Right renal pelvis (tissue), 4 donors: ENCODE measurements at regions not wholly inside any gene's neighbourhood (a gene's known extent, or its start where the extent isn't known, plus 50 kb on each side); places are given as distances from the start of the nearest gene placed in this dataset.
"Not testable (repeated sequence)": the region's sequence is repeated elsewhere in the genome, so short reads cannot be mapped to it uniquely, and the experiment has no call there.

Experiments used
- DNase-seq, 4 donors: peaks; one replicate each; pipeline ENCODE4 v3.0.0-alpha.2; 2013; ENCODE audit warnings: low read depth in 4 of 4, low spot score in 3 of 4, missing footprints in 1 of 4

GRCh38 chr16:76964464-76965154 lies 226.4 kb upstream of the MON1B start:
- no peak for DNase-seq

GRCh38 chr16:76970087-76970744 lies 220.8 kb upstream of the MON1B start:
- DNase-seq = no peak

- DNase-seq = no peak
Measured at GRCh38 chr16:76970745-76971099, 220.3 kb upstream of the MON1B start.

GRCh38 chr16:76976101-76976500 lies 214.9 kb upstream of the MON1B start:
- DNase-seq = no peak

- no peak for DNase-seq
Measured at GRCh38 chr16:76976756-76977155, 214.2 kb upstream of the MON1B start.

GRCh38 chr16:76984196-76984595 lies 206.8 kb upstream of the MON1B start:
- DNase-seq = no peak

- DNase-seq = no peak
Measured at GRCh38 chr16:76985392-76986045, 205.5 kb upstream of the MON1B start.

GRCh38 chr16:76988526-76988925 lies 202.5 kb upstream of the MON1B start:
- DNase-seq = no peak

- no peak for DNase-seq
Measured at GRCh38 chr16:77002644-77003043, 188.3 kb upstream of the MON1B start.

GRCh38 chr16:77009453-77009852 lies 181.5 kb upstream of the MON1B start:
- DNase-seq = no peak

GRCh38 chr16:77014441-77014840 lies 176.5 kb upstream of the MON1B start:
- DNase-seq = no peak

- DNase-seq = no peak
Measured at GRCh38 chr16:77030600-77030999, 160.4 kb upstream of the MON1B start.

GRCh38 chr16:77033516-77033915 lies 157.5 kb upstream of the MON1B start:
- DNase-seq = no peak

GRCh38 chr16:77035361-77035760 lies 155.6 kb upstream of the MON1B start:
- no peak for DNase-seq

- DNase-seq = no peak
Measured at GRCh38 chr16:77037696-77038347, 153.2 kb upstream of the MON1B start.

GRCh38 chr16:77041468-77041867 lies 149.5 kb upstream of the MON1B start:
- no peak for DNase-seq

GRCh38 chr16:77043076-77043475 lies 147.9 kb upstream of the MON1B start:
- DNase-seq = no peak

- no peak for DNase-seq
Measured at GRCh38 chr16:77046206-77046605, 144.8 kb upstream of the MON1B start.

- DNase-seq = no peak
Measured at GRCh38 chr16:77048085-77048484, 142.9 kb upstream of the MON1B start.

- no peak for DNase-seq
Measured at GRCh38 chr16:77049577-77049976, 141.4 kb upstream of the MON1B start.

GRCh38 chr16:77056597-77056996 lies 134.4 kb upstream of the MON1B start:
- not testable (repeated sequence) for DNase-seq
